ENCODE measurements at regions not wholly inside any gene's neighbourhood (a gene's known extent, or its start where the extent isn't known, plus 50 kb on each side); places are given as distances from the start of the nearest gene placed in this dataset.

DNA sequence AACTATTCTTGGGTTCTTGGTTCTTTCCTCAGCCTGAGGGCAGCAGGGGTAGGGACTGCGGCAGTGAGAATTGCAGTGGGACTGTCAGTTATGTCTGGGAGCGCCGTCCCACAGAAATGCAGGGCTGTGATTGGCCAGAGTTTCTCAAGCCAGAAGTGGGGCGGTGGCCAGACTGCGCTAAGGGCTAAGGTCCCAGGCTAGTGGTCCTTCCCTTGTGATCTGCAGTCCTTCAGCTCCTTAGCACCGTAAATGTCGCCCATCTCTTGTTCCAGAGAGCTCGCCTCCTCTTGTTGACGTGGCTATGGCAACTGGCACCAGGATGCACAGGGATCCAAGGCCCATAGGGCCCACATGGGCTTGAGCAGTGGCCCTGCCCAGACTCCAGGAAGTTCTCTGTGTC is 223.5 kb downstream of the GRIA2 start:
- TF ChIP-seq, protein P1, sequence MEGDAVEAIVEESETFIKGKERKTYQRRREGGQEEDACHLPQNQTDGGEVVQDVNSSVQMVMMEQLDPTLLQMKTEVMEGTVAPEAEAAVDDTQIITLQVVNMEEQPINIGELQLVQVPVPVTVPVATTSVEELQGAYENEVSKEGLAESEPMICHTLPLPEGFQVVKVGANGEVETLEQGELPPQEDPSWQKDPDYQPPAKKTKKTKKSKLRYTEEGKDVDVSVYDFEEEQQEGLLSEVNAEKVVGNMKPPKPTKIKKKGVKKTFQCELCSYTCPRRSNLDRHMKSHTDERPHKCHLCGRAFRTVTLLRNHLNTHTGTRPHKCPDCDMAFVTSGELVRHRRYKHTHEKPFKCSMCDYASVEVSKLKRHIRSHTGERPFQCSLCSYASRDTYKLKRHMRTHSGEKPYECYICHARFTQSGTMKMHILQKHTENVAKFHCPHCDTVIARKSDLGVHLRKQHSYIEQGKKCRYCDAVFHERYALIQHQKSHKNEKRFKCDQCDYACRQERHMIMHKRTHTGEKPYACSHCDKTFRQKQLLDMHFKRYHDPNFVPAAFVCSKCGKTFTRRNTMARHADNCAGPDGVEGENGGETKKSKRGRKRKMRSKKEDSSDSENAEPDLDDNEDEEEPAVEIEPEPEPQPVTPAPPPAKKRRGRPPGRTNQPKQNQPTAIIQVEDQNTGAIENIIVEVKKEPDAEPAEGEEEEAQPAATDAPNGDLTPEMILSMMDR (IDR thresholded peaks at IDR 0.05; ENCODE audit: insufficient read depth, low read length, poor library complexity, severe bottlenecking): no peak
- TF ChIP-seq EZH2phosphoT487 (conservative IDR thresholded peaks at IDR 0.05; ENCODE audit: low read length): no peak

All from SU-DHL-6 (cell line).